Mucosa of descending colon (tissue), 3 donors: ENCODE measurements at regions not wholly inside any gene's neighbourhood (a gene's known extent, or its start where the extent isn't known, plus 50 kb on each side); places are given as distances from the start of the nearest gene placed in this dataset.

Experiments used
- ATAC-seq: fragments of 200-7000 bp; cut with Tn5 transposase; one replicate; pipeline ENCODE4 v1.9.1; 2020; ENCODE audit warnings: mild to moderate bottlenecking, moderate library complexity
- DNase-seq, 3 donors: peaks; one replicate each; pipeline ENCODE4 v3.0.0-alpha.2; 2020
- H3K36me3 ChIP-seq: fragments of 200-600 bp; one replicate; pipeline ENCODE4 v1.8.0; 2021; ENCODE audit warnings: low read depth, mild to moderate bottlenecking
- H3K4me1 ChIP-seq: fragments of 200-600 bp; one replicate; pipeline ENCODE4 v1.8.0; 2021; ENCODE audit warnings: low read depth, mild to moderate bottlenecking
- H3K4me3 ChIP-seq: fragments of 200-600 bp; one replicate; pipeline ENCODE4 v1.8.0; 2021; ENCODE audit warnings: mild to moderate bottlenecking
- H3K9me3 ChIP-seq: fragments of 200-600 bp; one replicate; pipeline ENCODE4 v1.8.0; 2021; ENCODE audit warnings: mild to moderate bottlenecking
- CTCF ChIP-seq: fragments of 200-600 bp; IDR thresholded peaks from one replicate; pipeline ENCODE4 v1.8.0; 2022; ENCODE audit warnings: antibody characterized with exemption, mild to moderate bottlenecking
- intact Hi-C, 2 donors: fragments of 100-400 bp; cut with DNase I in 1 of 2; cut with micrococcal nuclease in 1 of 2; formaldehyde crosslinking; loops; one replicate each; pipeline versions ENCODE4 v1.11.0 to v1.11.1; 2022; cut with DNase I, micrococcal nuclease
- donor health status: DM: no; HTN: no; CAD: no; lungs with moderate emphysema.
- donor health status: DM: no; HTN: no; CAD: no.
- donor health status: DM: no; HTN: yes; CAD: no.

DNA sequence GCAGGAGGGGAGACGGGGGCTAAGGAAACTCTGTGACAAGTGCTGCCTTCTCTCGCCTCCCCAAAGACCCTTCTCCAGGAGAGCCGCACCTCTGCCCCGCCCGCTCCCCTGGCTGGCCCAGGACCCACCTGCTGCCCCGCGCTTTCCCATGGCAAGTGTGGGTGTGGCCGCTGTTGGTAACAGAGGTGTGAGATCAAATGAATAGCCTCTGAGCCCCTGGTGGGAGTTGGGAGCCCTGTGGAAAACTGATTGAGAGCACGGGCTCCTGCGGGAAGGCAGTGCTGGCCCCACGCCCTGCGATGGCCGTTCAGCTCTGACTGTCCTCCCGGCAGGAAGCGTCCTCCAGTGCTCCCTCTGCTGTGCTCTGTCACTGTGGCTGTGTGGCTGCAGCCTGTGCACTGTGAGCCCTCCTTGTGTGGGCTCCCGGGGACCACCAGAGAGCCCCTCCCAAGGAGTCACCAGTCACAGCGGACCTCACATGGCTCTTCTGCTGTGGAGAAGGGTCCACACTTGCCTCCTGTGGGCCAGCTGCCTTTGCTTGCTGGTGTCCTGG is 1275.9 kb downstream of the BRD1 start:
- Histone ChIP-seq H3K9me3 (no peaks in the 10 kb centered on the region), H3K36me3 (no peaks in the 10 kb centered on the region), H3K4me3 (no peak overlapping the region), H3K4me1 (no peaks in the 10 kb centered on the region)
- DNase-seq: no peak
- no peak for TF ChIP-seq CTCF
- intact Hi-C loops: no loop called here
- no peak for ATAC-seq

DNA sequence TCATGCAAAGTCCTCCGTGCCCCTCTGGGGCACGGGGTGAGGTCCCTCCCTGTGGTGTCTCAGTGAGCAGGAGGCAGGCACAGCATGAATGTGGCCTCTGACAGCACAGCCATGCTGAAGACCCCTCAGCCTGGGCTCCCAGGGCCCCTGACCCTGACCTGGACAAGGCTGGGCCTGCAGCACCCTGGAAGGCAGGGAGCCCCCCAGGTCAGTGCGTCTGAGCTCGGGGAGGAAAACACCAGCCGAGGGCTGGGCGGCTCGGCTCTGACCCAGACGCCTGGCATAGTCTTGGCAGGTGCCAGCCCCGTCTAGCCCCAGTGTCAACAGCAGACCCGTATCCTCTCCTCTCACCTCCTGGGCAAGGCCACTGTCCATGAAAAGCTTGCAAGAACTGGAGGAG is 1276.6 kb downstream of the BRD1 start:
- Histone ChIP-seq H3K4me1 (no peaks in the 10 kb centered on the region), H3K9me3 (no peaks in the 10 kb centered on the region), H3K4me3 (no peak overlapping the region), H3K36me3 (no peaks in the 10 kb centered on the region)
- no peak for DNase-seq
- no peak for TF ChIP-seq CTCF
- ATAC-seq: no peak
- intact Hi-C loops: no loop called here

DNA sequence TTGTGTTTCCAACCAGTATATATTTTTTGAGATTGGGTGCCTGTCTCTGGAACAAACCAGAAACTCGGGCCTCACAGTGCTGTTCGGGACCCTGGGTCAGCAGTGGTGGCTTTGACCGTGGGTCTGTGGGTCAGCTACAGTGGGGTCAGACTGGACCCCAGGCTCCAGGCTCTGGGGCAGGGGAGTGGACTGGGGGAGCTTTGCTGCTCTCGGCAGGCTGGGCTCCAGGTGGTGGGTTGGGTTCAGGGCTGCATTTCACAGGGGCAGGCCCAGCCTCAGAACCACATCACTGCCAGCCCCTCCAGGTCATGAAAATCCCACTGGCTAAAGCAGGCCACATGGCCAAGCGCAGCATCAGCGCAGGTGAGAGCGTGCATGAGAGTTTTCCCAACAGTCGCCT is 1279.3 kb downstream of the BRD1 start:
- no peaks in the 10 kb centered on the region for H3K4me1 ChIP-seq
- no peak for DNase-seq
- ATAC-seq: no peak
- intact Hi-C loops: no loop called here
- H3K4me3 ChIP-seq: no peak overlapping the region
- H3K36me3 ChIP-seq: no peaks in the 10 kb centered on the region
- TF ChIP-seq CTCF: no peak
- H3K9me3 ChIP-seq: no peaks in the 10 kb centered on the region

GRCh38 chr22:48547971-48548370 is 1279.7 kb downstream of the BRD1 start:
- Histone ChIP-seq H3K4me3 (no peak overlapping the region), H3K36me3 (no peaks in the 10 kb centered on the region), H3K9me3 (no peaks in the 10 kb centered on the region), H3K4me1 (no peaks in the 10 kb centered on the region)
- intact Hi-C loops: no loop called here
- DNase-seq: no peak
- ATAC-seq: no peak
- no peak for TF ChIP-seq CTCF

- Histone ChIP-seq H3K4me3 (no peak overlapping the region), H3K4me1 (no peaks in the 10 kb centered on the region), H3K36me3 (no peaks in the 10 kb centered on the region), H3K9me3 (no peaks in the 10 kb centered on the region)
- no peak for TF ChIP-seq CTCF
- intact Hi-C loops: no loop called here
- ATAC-seq: no peak
- DNase-seq: no peak
Measured at GRCh38 chr22:48546653-48547424, 1280.8 kb downstream of the BRD1 start.
